A549 (cell line): ENCODE measurements at regions not wholly inside any gene's neighbourhood (a gene's known extent, or its start where the extent isn't known, plus 50 kb on each side); places are given as distances from the start of the nearest gene placed in this dataset.

Experiments used
- ATAC-seq, 2 experiments: fragments of 200-7000 bp in 1 of 2; fragments of >200 bp in 1 of 2; cut with Nextera tagmentation in 1 of 2; cut with Tn5 transposase in 1 of 2; 3 replicates each; pipeline versions ENCODE4 v1.8.0 to v1.9.1; 2018 to 2020; ENCODE audit warnings: mild to moderate bottlenecking in 1 of 2, moderate library complexity in 1 of 2
- CTCF ChIA-PET: fragments of 300-600 bp; sonication (Branson Sonifier 250); formaldehyde crosslinking; extraction: SDS; loops from one replicate; lab custom pipeline; 2021; ENCODE audit warnings: antibody characterized with exemption, inconsistent platforms; lab: Yijun Ruan, JAX
- POLR2A ChIA-PET: fragments of 350-600 bp; formaldehyde crosslinking; extraction: SDS; loops from one replicate; lab custom pipeline; 2021; ENCODE audit warnings: antibody characterized with exemption, inconsistent platforms; lab: Yijun Ruan, JAX
- DNase-seq, 2 experiments: peaks; one replicate each; pipeline versions ENCODE4 v3.0.0 to v3.0.0-alpha.2; 2011 to 2016; ENCODE audit warnings: low read depth in 1 of 2, low spot score in 1 of 2
- FAIRE-seq: peaks from 2 replicates; lab custom pipeline; 2011; peaks lifted over from hg19 to GRCh38; lab: Jason Lieb, UNC
- H3K27ac ChIP-seq, 2 experiments: fragments of >200 bp; sonication (Bioruptor Twin); formaldehyde crosslinking; 3 replicates each; pipeline ENCODE4 v1.5.1; 2016 to 2017
- H3K4me1 ChIP-seq: fragments of >200 bp; sonication (Bioruptor Twin); formaldehyde crosslinking; 3 replicates; pipeline ENCODE4 v1.6.1; 2016
- H3K4me2 ChIP-seq: fragments of >200 bp; sonication (Bioruptor Twin); formaldehyde crosslinking; 3 replicates; pipeline ENCODE4 v1.6.1; 2016
- H3K4me3 ChIP-seq: fragments of >200 bp; sonication (Bioruptor Twin); formaldehyde crosslinking; 3 replicates; pipeline ENCODE4 v1.5.1; 2016
- H3K9me3 ChIP-seq: fragments of >200 bp; sonication (Bioruptor Twin); formaldehyde crosslinking; 3 replicates; pipeline ENCODE4 v1.6.1; 2016
- CBX8 ChIP-seq: fragments of 200-600 bp; sonication (generic); IDR thresholded peaks from 2 replicates; pipeline ENCODE4 v1.6.1; 2016
- CEBPB ChIP-seq, 2 experiments: fragments of >200 bp in 1 of 2; sonication (Bioruptor Twin) in 1 of 2; formaldehyde crosslinking in 1 of 2; IDR thresholded peaks; 2 replicates each; pipeline ENCODE4 v1.6.1; 2012 to 2016
- CHD4 ChIP-seq: fragments of 200-600 bp; sonication (generic); IDR thresholded peaks from 2 replicates; pipeline ENCODE4 v1.6.1; 2016; ENCODE audit warnings: antibody characterized with exemption, mild to moderate bottlenecking, borderline replicate concordance
- ESRRA ChIP-seq: fragments of 150-350 bp; IDR thresholded peaks from 2 replicates; pipeline ENCODE4 v1.6.1; 2014; ENCODE audit warnings: mild to moderate bottlenecking, low read length, borderline replicate concordance
- FOSB ChIP-seq: fragments of 250-450 bp; sonication (Bioruptor Pico); IDR thresholded peaks from 2 replicates; pipeline ENCODE4 v1.5.0; 2020; ENCODE audit warnings: mild to moderate bottlenecking, moderate library complexity
- FOSL2 ChIP-seq, 2 experiments: fragments of 450-650 bp in 1 of 2; fragments of >200 bp in 1 of 2; sonication (Bioruptor Twin) in 1 of 2; formaldehyde crosslinking; IDR thresholded peaks; 2 replicates each; pipeline versions ENCODE4 v1.5.0 to v1.6.1; 2016 to 2020; ENCODE audit warnings: mild to moderate bottlenecking in 1 of 2, moderate library complexity in 1 of 2
- JUN ChIP-seq, 2 experiments: fragments of >200 bp; sonication (Bioruptor Twin); formaldehyde crosslinking; IDR thresholded peaks; 2 replicates in 1 of 2; 3 replicates in 1 of 2; pipeline ENCODE4 v1.6.1; 2016 to 2017
- MAFK ChIP-seq: fragments of 450-650 bp; IDR thresholded peaks from 2 replicates; pipeline ENCODE4 v1.6.1; 2014; ENCODE audit not compliant: partially characterized antibody
- MAZ ChIP-seq: fragments of 150-350 bp; IDR thresholded peaks from 2 replicates; pipeline ENCODE4 v1.6.1; 2014; ENCODE audit warnings: antibody characterized with exemption, low read depth, low read length, borderline replicate concordance
- NFE2L2 ChIP-seq: fragments of 150-350 bp; conservative IDR thresholded peaks from 2 replicates; pipeline ENCODE4 v1.6.1; 2014; ENCODE audit warnings: low read length
- NR3C1 ChIP-seq: fragments of >200 bp; sonication (Bioruptor Twin); formaldehyde crosslinking; IDR thresholded peaks from 3 replicates; pipeline ENCODE4 v1.6.1; 2017
- PHF8 ChIP-seq: fragments of 200-600 bp; sonication (generic); IDR thresholded peaks from 2 replicates; pipeline ENCODE4 v1.6.1; 2016; ENCODE audit warnings: low read depth, mild to moderate bottlenecking, antibody characterized with exemption, moderate library complexity, borderline replicate concordance
- RAD21 ChIP-seq, 2 experiments: fragments of >200 bp in 1 of 2; sonication (Bioruptor Twin) in 1 of 2; formaldehyde crosslinking in 1 of 2; IDR thresholded peaks in 1 of 2; conservative IDR thresholded peaks in 1 of 2; 2 replicates in 1 of 2; 3 replicates in 1 of 2; pipeline ENCODE4 v1.6.1; 2012 to 2018; ENCODE audit warnings: inconsistent platforms in 1 of 2
- RNF2 ChIP-seq: fragments of 200-600 bp; sonication (generic); IDR thresholded peaks from 2 replicates; pipeline ENCODE4 v1.6.1; 2016; ENCODE audit warnings: low read depth, mild to moderate bottlenecking, antibody characterized with exemption, moderate library complexity, borderline replicate concordance
- TFCP2L1 ChIP-seq: fragments of 250-450 bp; sonication (Bioruptor Pico); IDR thresholded peaks from 2 replicates; pipeline ENCODE4 v1.5.0; 2021; ENCODE audit warnings: mild to moderate bottlenecking
- TP53 ChIP-seq: fragments of 250-450 bp; sonication (Bioruptor Pico); IDR thresholded peaks from 2 replicates; pipeline ENCODE4 v1.5.0; 2021; ENCODE audit warnings: mild to moderate bottlenecking, moderate library complexity
- ZC3H11A ChIP-seq: fragments of 450-650 bp; IDR thresholded peaks from 2 replicates; pipeline ENCODE4 v1.6.1; 2014; ENCODE audit warnings: antibody characterized with exemption, mild to moderate bottlenecking
- ZFP36 ChIP-seq: fragments of 450-650 bp; IDR thresholded peaks from 2 replicates; pipeline ENCODE4 v1.6.1; 2014; ENCODE audit warnings: borderline replicate concordance; ENCODE audit not compliant: partially characterized antibody
- WGBS: methylation state at CpG from one replicate; pipeline ENCODE4 v1.1.6; 2017; ENCODE audit errors: missing lambda C conversion rate; 5-methylcytosine and 5-hydroxymethylcytosine counted together
- TF ChIP-seq, protein P1 (sequence below): IDR thresholded peaks from 2 replicates; pipeline ENCODE4 v1.6.1; 2012
- TF ChIP-seq, protein P2 (sequence below): IDR thresholded peaks from 2 replicates; pipeline ENCODE4 v1.6.1; 2012; ENCODE audit warnings: low read depth, borderline replicate concordance
- TF ChIP-seq, protein P3 (sequence below): fragments of 200-600 bp; sonication (generic); IDR thresholded peaks from 2 replicates; pipeline ENCODE4 v1.6.1; 2016; ENCODE audit warnings: antibody characterized with exemption, mild to moderate bottlenecking, moderate library complexity
- TF ChIP-seq, protein P4 (sequence below): fragments of 250-450 bp; sonication (Bioruptor Pico); IDR thresholded peaks from 2 replicates; pipeline ENCODE4 v1.5.0; 2021; ENCODE audit warnings: mild to moderate bottlenecking, moderate library complexity, borderline replicate concordance
- TF ChIP-seq, protein P5 (sequence below): fragments of >200 bp; sonication (Bioruptor Twin); formaldehyde crosslinking; IDR thresholded peaks from 3 replicates; pipeline ENCODE4 v1.6.1; 2016
- TF ChIP-seq, protein P6 (sequence below): fragments of 150-350 bp; IDR thresholded peaks from 2 replicates; pipeline ENCODE4 v1.6.1; 2014; ENCODE audit warnings: low read depth, mild to moderate bottlenecking, low read length

DNA sequence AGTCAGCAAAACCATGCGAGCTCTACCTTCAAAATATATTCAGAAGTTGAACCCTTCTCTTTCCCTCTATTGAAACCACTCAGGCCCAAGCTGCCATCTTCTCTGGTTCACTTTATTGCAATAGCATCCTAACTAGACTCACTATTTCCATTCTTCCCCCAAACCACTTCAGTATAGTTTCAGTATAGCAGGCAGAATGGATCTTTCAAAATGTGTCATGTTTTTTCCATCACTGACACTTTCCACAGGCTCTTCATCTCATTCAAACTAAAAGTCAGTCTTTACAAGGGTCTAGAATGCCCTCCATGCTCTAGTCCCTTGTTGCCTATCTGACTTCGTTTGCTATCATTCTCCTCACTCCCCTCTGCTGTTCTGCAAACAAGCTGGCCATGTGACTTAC, 274.4 kb downstream of the IDS start:
- H3K4me3 ChIP-seq, result no peak overlapping the region
- ChIA-PET POLR2A (no interaction called here), CTCF (no interaction called here)
- no peak overlapping the region for H3K4me2 ChIP-seq
- no peak overlapping the region for H3K27ac ChIP-seq
- no peaks in the 10 kb centered on the region for H3K4me1 ChIP-seq
- no peak for TF ChIP-seq CEBPB (IDR thresholded peaks at IDR 0.05)
- TF ChIP-seq JUN (IDR thresholded peaks at IDR 0.05), result no peak
- no peak for TF ChIP-seq CBX8
- TF ChIP-seq MAFK, result no peak
- TF ChIP-seq, protein P1, sequence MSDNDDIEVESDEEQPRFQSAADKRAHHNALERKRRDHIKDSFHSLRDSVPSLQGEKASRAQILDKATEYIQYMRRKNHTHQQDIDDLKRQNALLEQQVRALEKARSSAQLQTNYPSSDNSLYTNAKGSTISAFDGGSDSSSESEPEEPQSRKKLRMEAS, result no peak
- TF ChIP-seq, protein P2, sequence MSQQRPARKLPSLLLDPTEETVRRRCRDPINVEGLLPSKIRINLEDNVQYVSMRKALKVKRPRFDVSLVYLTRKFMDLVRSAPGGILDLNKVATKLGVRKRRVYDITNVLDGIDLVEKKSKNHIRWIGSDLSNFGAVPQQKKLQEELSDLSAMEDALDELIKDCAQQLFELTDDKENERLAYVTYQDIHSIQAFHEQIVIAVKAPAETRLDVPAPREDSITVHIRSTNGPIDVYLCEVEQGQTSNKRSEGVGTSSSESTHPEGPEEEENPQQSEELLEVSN, result no peak
- TF ChIP-seq CHD4, result no peak
- TF ChIP-seq TP53, result no peak
- no peak for TF ChIP-seq PHF8
- no peak for TF ChIP-seq RNF2
- TF ChIP-seq RAD21 (conservative IDR thresholded peaks at IDR 0.05 in 1 of 2, IDR thresholded peaks at IDR 0.05 in 1 of 2), result no peak
- TF ChIP-seq FOSB, result no peak
- no peak for TF ChIP-seq NR3C1
- TF ChIP-seq, protein P3, sequence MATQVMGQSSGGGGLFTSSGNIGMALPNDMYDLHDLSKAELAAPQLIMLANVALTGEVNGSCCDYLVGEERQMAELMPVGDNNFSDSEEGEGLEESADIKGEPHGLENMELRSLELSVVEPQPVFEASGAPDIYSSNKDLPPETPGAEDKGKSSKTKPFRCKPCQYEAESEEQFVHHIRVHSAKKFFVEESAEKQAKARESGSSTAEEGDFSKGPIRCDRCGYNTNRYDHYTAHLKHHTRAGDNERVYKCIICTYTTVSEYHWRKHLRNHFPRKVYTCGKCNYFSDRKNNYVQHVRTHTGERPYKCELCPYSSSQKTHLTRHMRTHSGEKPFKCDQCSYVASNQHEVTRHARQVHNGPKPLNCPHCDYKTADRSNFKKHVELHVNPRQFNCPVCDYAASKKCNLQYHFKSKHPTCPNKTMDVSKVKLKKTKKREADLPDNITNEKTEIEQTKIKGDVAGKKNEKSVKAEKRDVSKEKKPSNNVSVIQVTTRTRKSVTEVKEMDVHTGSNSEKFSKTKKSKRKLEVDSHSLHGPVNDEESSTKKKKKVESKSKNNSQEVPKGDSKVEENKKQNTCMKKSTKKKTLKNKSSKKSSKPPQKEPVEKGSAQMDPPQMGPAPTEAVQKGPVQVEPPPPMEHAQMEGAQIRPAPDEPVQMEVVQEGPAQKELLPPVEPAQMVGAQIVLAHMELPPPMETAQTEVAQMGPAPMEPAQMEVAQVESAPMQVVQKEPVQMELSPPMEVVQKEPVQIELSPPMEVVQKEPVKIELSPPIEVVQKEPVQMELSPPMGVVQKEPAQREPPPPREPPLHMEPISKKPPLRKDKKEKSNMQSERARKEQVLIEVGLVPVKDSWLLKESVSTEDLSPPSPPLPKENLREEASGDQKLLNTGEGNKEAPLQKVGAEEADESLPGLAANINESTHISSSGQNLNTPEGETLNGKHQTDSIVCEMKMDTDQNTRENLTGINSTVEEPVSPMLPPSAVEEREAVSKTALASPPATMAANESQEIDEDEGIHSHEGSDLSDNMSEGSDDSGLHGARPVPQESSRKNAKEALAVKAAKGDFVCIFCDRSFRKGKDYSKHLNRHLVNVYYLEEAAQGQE, result no peak
- TF ChIP-seq, protein P4, sequence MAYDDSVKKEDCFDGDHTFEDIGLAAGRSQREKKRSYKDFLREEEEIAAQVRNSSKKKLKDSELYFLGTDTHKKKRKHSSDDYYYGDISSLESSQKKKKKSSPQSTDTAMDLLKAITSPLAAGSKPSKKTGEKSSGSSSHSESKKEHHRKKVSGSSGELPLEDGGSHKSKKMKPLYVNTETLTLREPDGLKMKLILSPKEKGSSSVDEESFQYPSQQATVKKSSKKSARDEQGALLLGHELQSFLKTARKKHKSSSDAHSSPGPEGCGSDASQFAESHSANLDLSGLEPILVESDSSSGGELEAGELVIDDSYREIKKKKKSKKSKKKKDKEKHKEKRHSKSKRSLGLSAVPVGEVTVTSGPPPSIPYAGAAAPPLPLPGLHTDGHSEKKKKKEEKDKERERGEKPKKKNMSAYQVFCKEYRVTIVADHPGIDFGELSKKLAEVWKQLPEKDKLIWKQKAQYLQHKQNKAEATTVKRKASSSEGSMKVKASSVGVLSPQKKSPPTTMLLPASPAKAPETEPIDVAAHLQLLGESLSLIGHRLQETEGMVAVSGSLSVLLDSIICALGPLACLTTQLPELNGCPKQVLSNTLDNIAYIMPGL (CRISPR knock-in tag), result no peak
- no peak for TF ChIP-seq MAZ
- no peak for TF ChIP-seq ZC3H11A
- no peak for TF ChIP-seq ESRRA
- TF ChIP-seq, protein P5, sequence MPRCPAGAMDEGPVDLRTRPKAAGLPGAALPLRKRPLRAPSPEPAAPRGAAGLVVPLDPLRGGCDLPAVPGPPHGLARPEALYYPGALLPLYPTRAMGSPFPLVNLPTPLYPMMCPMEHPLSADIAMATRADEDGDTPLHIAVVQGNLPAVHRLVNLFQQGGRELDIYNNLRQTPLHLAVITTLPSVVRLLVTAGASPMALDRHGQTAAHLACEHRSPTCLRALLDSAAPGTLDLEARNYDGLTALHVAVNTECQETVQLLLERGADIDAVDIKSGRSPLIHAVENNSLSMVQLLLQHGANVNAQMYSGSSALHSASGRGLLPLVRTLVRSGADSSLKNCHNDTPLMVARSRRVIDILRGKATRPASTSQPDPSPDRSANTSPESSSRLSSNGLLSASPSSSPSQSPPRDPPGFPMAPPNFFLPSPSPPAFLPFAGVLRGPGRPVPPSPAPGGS, result no peak
- 19% methylated on average over 2 of the region's 2 CpGs for WGBS
- DNase-seq (no peak), FAIRE-seq (no peak), ATAC-seq (no peak)
- no peaks in the 10 kb centered on the region for H3K9me3 ChIP-seq

DNA sequence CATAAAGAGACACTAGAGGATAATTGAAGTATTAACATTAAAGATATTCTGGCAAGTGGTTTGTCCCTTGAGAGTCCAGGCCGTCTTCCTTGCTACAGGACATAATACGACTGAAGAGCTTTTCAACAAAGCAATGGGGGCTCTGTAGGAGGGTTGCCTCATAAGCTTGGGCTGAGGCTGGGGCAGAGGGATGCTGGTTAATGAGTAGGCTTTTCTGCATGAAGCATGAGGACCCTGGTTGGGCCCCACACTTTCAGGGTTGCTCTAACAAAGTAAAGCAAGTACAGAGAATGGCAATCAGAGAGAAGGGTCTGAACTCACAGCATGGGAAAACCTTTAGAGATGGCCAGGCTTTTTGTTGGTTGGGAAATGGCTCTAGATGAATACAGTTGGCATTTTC, 281.3 kb downstream of the IDS start:
- POLR2A ChIA-PET, result no interaction called here
- no peak for FAIRE-seq
- Histone ChIP-seq H3K4me1 (no peaks in the 10 kb centered on the region), H3K27ac (no peak overlapping the region), H3K4me3 (no peak overlapping the region), H3K9me3 (no peaks in the 10 kb centered on the region), H3K4me2 (no peak overlapping the region)
- WGBS, result 3% methylated on average over 2 of the region's 2 CpGs
- no peak for DNase-seq
- CTCF ChIA-PET, result no interaction called here
- no peak for ATAC-seq
- no peak for TF ChIP-seq RNF2
- TF ChIP-seq FOSL2 (IDR thresholded peaks at IDR 0.05), result no peak
- TF ChIP-seq FOSL2 (CRISPR knock-in tag; IDR thresholded peaks at IDR 0.05), result no peak
- TF ChIP-seq TFCP2L1, result no peak
- TF ChIP-seq MAZ, result no peak
- TF ChIP-seq, protein P3, result no peak
- TF ChIP-seq, protein P1, result no peak
- TF ChIP-seq NFE2L2, result no peak
- TF ChIP-seq, protein P6, sequence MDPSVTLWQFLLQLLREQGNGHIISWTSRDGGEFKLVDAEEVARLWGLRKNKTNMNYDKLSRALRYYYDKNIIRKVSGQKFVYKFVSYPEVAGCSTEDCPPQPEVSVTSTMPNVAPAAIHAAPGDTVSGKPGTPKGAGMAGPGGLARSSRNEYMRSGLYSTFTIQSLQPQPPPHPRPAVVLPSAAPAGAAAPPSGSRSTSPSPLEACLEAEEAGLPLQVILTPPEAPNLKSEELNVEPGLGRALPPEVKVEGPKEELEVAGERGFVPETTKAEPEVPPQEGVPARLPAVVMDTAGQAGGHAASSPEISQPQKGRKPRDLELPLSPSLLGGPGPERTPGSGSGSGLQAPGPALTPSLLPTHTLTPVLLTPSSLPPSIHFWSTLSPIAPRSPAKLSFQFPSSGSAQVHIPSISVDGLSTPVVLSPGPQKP, result no peak
- TF ChIP-seq ZFP36, result no peak
